GF-D8 (cell line): ENCODE measurements at regions not wholly inside any gene's neighbourhood (a gene's known extent, or its start where the extent isn't known, plus 50 kb on each side); places are given as distances from the start of the nearest gene placed in this dataset.

Experiments used
- DNase-seq: peaks from one replicate; lab custom pipeline; 2025; lab: John Stamatoyannopoulos, UW

DNA sequence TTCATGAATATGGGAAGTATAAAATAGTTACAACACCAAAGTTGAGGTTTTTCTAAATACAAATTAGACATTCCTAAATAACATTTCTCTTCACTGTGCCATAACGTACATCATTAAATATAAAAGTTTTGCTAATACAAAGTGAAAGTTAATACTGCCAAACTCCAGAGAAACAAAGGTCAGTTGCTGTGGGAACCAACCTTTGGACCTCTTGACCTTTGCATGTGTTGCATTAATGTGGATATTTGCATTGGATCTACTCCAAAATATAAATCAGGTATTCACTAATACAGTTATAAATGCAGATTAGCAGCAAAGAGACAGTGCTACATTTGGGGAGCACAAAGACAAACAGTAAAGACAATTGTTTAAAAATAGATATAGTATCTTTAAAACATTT, 366.0 kb upstream of the USP15 start:
- DNase-seq, result no peak

DNA sequence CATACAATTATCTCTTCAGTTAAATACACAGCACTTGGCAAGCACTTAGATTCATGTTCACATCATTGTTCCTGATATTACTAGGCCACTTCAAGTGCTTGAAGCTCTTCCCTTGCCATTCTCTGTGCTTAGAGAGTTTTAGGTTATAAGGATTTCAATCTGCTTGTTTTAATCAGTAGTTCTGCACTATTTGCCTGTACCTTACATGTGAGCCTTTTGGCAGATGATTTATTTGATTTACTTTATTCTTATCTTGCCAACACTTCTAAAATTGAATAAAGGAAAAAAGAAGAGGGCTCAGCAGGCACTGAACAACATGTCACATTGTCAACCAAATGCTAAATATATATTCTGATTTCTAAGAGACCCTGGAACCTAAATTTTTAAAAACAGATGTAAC, 363.8 kb upstream of the USP15 start:
- DNase-seq, result no peak

DNA sequence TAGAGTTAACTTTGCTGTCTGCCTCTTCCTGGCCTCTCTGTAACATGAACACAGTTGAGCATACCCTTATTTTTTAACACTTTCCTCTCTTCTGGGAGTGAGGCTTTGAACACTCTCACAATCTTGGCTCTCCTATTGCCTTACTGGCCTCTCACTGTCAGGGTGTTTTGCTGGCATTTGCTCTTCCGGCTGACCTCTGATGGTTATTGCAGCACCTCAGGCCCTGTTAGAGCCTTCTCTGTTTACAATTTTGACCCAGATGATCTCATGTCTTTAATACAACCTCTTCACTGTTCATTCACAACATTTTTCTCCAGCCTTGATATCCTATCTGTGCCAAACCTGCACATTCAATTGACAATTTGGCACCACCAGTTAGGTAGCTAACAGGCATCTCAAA, 357.8 kb upstream of the USP15 start:
- no peak for DNase-seq

DNA sequence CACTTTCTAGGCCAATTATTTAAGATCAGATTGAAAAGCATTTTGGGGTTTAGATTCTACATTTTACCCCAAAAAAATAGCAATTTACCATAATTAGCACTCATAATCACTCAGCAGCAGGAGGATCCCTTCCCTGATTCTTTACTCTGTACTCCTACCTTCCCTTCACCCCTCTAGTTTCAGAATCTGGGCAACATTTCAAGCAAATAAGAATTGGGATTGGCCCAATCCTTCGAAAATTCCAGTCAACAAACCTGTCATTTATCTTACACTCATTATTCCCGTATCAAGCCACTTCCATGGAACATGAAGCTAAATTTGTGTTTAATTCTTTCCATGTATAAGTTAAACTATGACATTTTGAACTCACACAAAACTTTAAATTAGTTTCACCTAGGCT, 349.1 kb upstream of the USP15 start:
- no peak for DNase-seq

DNA sequence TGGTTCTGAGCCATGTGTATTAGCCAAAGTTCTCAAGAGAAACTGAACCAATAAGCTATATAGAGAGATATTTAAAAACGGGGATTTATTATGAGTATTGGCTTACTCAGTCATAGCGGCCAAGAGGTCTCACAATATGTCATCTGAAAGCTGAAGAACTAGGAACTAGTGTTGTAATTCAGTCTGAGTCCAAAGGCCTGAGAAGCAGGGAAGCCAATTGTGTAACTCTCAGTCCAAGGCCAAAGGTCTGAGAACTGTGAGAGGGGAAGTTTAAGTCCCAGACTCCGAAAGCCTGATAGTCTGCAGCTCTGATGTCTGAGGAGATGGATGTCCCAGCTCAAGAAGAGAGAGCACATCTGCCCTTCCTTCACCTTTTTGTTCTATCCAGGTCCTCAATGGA, 344.8 kb upstream of the USP15 start:
- no peak for DNase-seq

DNA sequence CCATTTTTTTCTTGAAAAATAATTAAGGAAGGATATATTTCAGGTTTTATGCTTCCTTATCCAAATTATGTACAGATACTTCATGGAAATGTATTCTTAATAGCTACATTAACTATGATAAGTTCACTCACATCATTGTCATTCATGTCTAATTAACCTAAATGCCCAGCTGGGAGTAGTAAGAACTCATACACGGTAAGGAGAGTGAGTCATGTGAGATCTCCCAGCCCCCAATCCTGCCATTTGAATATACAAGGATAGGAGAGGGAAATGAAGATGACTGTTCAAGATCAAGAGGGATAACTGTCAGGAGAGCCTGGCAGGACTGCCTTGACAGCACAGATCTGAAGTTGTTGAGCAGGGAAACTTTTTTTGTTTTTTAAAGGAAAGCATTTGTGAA, 343.4 kb upstream of the USP15 start:
- no peak for DNase-seq

DNA sequence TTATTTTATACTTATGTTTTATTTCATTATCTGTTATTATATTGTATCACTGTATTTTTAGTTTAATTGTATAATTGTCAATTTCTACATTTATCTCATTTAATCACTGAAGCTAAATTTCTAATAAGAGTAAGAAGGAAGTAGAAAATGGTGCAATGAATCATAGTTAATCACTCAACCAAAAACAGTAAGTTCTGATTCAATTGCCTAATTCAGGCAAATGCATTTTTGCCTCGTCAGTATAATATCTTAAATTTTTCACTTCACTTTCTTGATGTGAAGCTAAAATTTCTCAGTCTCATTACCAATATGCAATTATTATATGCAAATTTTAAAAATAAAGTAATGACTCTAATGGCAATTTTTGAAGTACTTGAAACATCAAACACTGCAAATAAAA, 340.5 kb upstream of the USP15 start:
- no peak for DNase-seq

DNA sequence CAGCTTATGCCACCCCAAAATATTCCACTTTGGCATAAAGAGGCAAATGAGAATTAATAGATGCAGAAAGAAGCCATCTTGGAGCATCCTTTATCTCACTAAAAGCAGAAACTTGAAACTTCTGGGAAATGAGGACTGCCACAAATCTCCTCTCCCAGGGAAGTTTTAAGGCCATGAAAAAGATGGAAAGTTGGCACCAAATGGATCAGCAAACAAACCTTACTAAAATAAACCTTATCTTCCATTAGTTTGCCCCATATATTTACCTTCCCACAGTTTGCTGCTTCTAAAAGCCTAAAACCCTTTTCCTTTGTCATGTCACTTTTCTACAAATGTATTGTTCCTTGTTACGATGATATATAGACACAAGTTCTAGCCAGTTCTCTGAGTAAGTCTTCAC, 340.0 kb upstream of the USP15 start:
- DNase-seq, result no peak

DNA sequence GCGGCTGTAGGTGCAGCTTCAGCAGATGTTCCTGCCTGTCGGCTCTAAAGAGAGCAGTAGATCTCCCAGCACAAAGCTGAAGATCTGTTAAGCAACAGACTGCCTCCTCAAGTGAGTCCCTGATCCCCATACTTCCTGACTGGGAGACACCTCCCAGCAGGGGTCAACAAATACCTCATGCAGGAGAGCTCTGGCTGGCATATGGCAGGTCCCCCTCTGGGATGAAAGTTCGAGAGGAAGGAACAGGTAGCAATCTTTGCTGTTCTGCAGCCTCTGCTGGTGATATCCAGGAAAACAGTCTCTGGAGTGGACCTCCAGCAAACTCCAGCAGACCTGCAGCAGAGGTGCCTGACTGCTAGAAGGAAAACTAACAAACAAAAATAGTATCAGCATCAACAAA, 337.1 kb upstream of the USP15 start:
- DNase-seq, result no peak

DNA sequence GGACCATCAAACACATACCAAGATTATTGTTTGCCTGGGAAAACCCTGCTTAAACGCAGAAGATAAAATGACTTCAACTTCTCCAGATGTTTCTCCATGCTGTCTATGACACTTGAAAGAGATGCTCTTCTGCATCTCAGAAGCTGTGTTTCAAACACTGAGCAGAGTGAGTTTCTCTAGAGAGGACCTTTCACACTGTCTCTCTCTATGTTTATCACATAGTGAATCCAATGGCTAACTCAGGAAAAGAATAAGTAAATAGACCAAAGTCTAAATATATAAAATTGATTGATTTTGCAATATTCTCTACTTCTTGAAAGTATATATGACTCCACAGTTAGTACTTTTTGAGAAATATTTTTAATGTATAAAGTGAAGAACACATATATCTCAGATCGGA, 325.6 kb upstream of the USP15 start:
- DNase-seq, result no peak

DNA sequence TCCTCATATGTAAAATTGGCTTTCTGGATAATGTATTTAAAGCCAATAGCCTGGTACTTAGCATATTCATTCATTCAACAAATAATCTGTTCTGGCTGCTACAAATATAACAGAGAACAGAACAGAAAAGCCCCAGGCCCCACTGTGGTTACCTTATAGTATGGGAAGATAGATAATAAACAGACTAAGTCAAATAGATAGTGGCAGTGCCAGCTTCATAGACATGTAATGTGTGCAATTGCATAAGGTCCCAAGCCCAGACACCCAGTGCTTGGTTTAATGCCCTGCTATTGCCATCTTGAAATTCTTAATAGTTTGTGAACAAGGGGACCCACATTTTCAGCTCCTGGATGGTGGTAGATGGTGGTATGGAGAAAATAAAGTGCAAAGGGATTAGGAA, 320.2 kb upstream of the USP15 start:
- no peak for DNase-seq

DNA sequence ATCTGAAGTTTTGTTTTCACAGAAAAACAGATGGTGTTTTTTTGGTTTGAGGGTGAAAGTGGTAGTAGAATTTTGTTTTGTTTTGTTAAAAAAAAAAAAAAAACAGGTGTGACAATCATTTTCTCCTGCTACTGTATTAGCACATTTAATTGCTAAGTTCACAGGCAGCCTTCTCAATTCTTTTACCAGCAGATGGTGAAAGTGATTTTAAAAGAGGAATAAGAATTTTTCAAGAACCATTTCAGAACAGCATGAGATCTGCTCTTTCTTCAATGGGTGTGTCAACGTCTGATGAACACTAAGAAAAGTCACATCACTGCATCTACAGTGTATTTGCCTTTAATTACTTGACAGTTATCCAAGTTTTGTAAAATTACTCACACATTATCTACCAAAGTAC, 303.7 kb upstream of the USP15 start:
- DNase-seq, result no peak

DNA sequence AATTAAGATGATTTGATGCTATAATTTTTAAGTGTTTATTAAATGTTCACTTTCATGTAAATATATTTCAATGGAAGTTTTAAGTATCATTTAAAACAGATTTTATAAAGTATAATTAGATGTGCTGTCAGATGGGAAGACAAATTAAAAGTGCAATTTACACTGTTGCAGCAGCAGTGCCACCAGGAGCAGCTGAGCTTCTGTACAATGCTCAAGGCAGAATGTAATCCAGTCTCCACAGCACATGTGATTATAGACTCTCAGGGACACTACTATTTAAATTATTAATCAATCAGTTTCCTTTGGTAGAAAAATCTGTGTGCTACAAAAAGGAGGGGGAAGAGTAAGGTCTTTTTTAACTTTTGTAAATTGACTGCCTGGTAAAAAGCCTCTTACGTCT, 285.7 kb upstream of the USP15 start:
- DNase-seq, result no peak

DNA sequence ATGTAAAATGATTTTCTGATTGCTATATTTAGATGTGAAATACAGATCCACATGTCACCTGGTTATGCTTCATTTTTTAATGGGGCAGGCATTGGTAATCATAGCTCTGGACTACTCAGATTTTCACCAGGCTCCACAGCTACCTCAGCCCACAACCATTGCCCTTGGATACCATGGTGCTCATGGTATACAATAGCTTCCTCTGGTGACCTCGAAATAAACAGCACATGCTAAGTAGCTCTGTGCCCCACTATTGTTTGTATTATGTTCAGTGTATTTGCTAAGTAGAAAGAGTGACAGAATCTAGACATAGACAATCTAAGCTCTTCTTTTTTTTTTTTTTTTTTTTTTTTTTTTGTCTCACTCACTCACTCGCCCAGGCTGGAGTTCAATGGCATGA, 274.4 kb upstream of the USP15 start:
- no peak for DNase-seq

DNA sequence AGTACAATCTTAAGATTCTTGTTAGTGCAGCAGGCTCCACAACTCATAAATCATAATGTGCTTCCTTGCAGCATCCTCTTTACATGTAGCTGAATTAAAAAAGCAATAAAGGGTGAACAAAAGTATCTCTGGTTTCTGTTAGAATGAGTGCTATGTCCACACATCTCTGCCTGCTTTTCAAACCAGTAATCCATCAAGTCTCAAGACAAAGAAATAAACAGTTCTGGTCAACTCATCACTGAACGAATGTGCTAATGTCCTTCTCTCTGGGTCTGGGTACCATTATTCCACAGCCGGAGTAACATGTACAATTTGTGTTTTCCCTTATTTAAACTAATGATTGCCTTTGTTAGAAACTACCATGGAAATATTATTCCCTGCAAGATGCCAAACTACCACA, 273.0 kb upstream of the USP15 start:
- no peak for DNase-seq

DNA sequence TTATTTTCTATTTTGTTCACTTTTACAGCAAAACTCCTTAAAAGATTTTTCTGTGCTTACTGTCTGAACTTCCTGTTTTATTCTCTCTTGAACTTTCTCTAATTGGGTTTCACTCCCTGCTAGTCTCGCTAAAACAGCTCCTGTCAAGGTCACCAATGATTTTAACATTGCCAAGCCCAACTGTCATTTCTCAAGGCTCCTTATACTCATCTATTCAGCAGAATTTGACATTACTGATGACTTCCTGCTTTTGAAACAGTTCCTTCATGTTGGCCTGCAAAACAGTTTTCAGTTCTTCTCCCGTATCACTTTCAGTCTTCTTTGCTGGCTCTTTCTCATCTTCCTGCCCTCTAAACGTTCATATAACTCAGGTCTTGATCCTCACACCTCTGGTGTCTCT, 268.5 kb upstream of the USP15 start:
- DNase-seq, result no peak

DNA sequence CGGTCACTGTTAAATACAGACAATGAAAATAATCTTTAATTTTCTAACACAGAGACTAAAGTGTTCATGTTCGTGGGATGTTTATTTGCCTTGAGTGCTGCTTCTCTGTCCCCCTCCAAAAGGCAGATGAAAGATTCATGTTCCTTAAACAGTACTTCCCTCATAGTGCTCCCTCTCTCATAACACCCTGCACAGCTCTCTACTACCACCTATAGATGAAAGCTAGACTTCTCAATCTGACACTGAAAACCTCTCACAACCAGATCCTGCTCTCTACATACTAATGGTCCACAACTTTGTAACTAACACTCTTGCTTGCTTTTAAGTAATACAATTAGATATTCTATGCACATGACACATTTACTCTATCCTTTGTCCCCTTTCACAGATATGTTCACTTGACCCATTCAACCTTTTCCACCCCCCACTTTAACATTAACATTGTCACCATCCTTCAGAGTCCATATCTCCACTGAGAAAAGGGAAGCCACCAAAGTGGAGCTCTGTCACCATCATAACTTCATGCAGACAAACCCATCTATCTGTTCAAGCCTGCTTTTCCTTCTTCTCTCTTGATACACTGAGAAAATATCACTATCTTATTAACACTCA, 266.4 kb upstream of the USP15 start:
- DNase-seq, result no peak

DNA sequence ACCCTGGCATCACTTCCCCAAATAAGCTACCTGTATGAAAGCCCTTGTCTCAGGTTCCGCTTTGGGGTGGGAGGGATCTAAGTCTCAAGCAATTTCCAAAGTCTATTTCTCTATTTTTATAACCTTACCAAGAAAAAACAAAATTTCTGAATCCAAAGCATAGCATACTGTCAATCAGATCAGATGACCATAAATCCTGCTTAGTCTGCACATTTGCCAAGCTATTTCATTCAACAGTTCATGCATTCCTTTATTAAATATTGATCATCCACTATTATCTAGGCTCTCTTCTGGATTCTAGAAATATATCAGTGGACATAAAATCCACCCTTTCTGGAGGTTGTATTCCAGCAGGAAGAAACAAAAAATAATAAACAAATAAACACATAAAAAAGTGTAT, 263.5 kb upstream of the USP15 start:
- no peak for DNase-seq

DNA sequence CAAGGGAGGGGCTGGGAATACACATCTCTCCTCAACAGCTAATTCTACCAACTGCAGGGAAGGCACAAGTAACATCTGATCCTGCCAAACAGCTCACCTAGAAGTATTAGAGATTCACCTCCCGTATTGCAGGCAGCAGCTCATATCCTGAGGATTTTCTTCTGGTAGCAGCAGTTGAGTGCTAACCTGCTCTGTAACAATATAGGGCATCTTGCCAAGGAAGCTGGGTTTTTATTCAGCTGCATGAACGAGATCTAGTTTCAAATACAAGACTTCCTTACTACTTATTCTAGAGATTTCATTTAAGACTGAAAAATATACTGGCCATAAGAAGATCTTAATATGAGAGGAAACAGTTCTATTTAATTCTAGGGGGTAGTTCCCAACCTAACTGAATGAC, 261.4 kb upstream of the USP15 start:
- DNase-seq, result no peak

DNA sequence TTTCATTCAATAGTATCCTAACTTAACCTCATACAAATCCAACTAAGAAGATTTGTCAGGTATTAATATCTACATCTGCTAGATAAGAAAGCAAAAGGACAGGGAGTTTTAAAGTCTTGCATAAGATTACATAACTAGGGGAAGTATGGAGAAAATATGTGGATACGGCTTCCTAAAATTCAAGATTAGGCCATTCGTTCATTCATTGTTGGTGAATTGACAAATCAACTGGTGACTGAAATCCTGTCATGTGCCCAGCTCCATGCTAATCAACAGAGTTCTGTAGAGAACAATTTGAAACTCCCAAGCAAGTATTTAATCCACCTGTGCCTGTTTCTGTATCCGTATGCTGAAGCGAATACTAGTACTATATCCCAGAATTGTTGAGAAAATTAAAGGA, 260.9 kb upstream of the USP15 start:
- DNase-seq, result no peak

DNA sequence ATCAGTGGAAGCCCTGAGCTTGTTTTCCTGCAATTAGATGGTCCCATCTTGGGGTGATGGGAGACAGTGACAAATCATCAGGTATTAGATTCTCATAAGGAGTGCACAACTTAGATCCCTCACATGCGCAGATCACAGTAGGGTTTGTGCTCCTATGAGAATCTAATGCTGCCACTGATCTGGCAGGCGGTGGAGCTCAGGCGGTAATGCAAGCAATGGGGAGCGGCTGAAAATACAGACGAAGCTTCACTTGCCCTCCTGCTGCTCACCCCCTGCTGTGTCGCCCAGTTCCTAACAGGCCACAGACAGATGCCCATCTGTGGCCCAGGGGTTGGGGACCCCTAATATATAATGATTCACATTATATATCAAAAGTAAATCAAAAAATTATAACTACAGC, 258.8 kb upstream of the USP15 start:
- DNase-seq, result no peak

DNA sequence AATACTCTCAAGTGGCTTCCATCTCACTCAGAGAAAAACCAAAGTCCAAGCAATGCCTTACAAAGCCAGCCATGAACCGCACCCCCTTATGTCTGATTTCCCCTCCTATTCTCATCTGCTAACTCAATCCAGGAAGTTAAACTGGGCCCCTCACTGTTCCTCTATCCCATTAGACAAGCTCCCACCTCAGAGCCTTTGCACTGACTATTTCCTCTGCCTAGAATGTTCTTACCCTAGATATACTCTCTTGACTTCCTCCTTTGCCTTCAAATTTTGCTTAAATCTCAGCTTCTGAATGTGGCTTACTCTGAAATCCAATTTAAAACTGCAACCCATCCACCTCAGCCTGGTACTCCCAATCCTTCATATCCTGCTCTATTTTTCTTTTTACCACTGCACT, 257.0 kb upstream of the USP15 start:
- DNase-seq, result no peak

DNA sequence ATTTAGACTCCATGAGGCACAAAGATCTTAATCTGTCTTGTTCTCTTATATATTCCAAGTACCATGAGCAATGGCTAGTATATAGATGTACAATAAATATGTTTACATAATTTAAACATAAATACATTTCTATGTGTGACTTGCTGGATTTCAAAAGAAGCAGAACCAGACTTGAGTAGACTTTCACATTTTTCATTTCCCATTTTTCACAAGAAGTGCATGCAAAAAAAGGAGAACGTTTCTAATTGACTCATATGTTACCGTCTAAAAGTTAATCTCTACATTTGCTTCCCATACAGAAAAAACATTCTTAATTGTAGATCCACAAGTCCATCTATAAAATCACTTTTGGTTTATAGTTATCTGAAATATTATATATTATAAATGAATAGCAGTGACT, 256.5 kb upstream of the USP15 start:
- no peak for DNase-seq

DNA sequence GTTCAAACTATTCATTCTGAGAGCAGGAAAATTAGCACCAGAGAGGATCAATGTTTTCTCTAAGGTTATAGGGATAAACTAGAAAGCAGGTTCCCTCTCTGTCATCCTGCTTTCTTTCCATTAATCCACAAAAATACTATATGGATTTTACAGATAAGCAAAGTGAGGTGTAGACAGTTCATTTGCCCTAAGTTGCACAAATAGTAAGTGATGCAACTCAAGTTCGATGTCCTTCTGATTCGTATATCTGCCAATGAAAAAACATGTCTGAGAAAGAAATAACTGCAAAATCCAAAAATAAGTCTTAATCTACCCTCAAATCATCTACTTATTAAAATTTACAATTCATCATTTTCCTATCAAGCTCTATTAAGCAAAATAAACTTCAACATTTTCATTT, 254.6 kb upstream of the USP15 start:
- no peak for DNase-seq

DNA sequence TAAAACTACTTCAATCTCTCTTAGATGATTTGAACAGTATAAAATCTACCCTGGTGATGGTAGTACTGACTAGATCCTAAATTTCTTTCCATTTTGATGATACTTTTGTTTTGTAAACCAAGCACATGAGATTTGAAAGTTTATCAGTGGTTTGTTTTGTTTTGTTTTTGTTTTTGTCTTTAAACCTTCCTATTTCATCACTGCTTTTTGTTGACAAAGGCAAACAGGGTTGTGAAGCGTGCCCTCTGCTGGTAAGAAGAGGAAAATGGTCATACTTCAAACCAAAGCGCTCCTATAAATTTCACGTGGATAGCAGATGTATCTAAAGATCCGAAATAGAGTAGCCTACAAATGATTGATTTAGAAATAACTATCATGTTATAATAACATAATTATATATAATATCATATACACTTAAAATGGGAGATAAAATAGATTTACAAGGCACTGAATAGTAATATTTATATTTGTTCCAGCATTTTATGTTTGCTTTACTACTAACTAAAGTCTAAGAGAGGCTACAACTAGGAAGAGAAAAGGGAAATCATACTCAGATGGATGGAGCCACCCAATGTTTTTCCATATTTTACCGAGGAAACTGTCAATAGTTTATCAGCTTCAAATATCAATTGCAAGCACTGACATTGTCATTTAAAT, 254.0 kb upstream of the USP15 start:
- DNase-seq, result no peak
